ENCODE measurements at regions not wholly inside any gene's neighbourhood (a gene's known extent, or its start where the extent isn't known, plus 50 kb on each side); places are given as distances from the start of the nearest gene placed in this dataset.
"Not testable (repeated sequence)": the region's sequence is repeated elsewhere in the genome, so short reads cannot be mapped to it uniquely, and the experiment has no call there.

GRCh38 chr3:67154429-67154828 is 156.3 kb downstream of the KBTBD8 start:
- H3K36me3 ChIP-seq (ENCODE audit: control insufficient read depth, insufficient read depth, low read length), result no peaks in the 10 kb centered on the region
- H3K27me3 ChIP-seq (ENCODE audit: control insufficient read depth, insufficient read depth, low read length), result no peaks in the 10 kb centered on the region
- no peak for TF ChIP-seq CTCF (IDR thresholded peaks at IDR 0.05; ENCODE audit: insufficient read depth, low read length, poor library complexity, severe bottlenecking)
- H3K4me3 ChIP-seq (ENCODE audit: low read depth, low read length), result no peak overlapping the region
- no peak for DNase-seq (ENCODE audit: low read depth)

- no peak for DNase-seq (ENCODE audit: low read depth)
- Histone ChIP-seq H3K36me3 (ENCODE audit: control insufficient read depth, insufficient read depth, low read length) (no peaks in the 10 kb centered on the region), H3K4me3 (ENCODE audit: low read depth, low read length) (no peak overlapping the region), H3K27me3 (ENCODE audit: control insufficient read depth, insufficient read depth, low read length) (no peaks in the 10 kb centered on the region)
- TF ChIP-seq CTCF (IDR thresholded peaks at IDR 0.05; ENCODE audit: insufficient read depth, low read length, poor library complexity, severe bottlenecking), result no peak
Observed at GRCh38 chr3:67167481-67167880, 169.4 kb downstream of the KBTBD8 start.

GRCh38 chr3:67171841-67172240 is 173.7 kb downstream of the KBTBD8 start:
- TF ChIP-seq CTCF (IDR thresholded peaks at IDR 0.05; ENCODE audit: insufficient read depth, low read length, poor library complexity, severe bottlenecking), result no peak
- no peak for DNase-seq (ENCODE audit: low read depth)
- Histone ChIP-seq H3K36me3 (ENCODE audit: control insufficient read depth, insufficient read depth, low read length) (no peaks in the 10 kb centered on the region), H3K27me3 (ENCODE audit: control insufficient read depth, insufficient read depth, low read length) (no peaks in the 10 kb centered on the region), H3K4me3 (ENCODE audit: low read depth, low read length) (no peak overlapping the region)

GRCh38 chr3:67173130-67173529 is 175.0 kb downstream of the KBTBD8 start:
- H3K27me3 ChIP-seq (ENCODE audit: control insufficient read depth, insufficient read depth, low read length); DNase-seq (ENCODE audit: low read depth); H3K36me3 ChIP-seq (ENCODE audit: control insufficient read depth, insufficient read depth, low read length); H3K4me3 ChIP-seq (ENCODE audit: low read depth, low read length): not testable (repeated sequence)

GRCh38 chr3:67176396-67176795 is 178.3 kb downstream of the KBTBD8 start:
- no peak for DNase-seq (ENCODE audit: low read depth)
- no peaks in the 10 kb centered on the region for H3K27me3 ChIP-seq (ENCODE audit: control insufficient read depth, insufficient read depth, low read length)
- no peak overlapping the region for H3K4me3 ChIP-seq (ENCODE audit: low read depth, low read length)
- no peak for TF ChIP-seq CTCF (IDR thresholded peaks at IDR 0.05; ENCODE audit: insufficient read depth, low read length, poor library complexity, severe bottlenecking)
- no peaks in the 10 kb centered on the region for H3K36me3 ChIP-seq (ENCODE audit: control insufficient read depth, insufficient read depth, low read length)

- H3K27me3 ChIP-seq (ENCODE audit: control insufficient read depth, insufficient read depth, low read length), result no peaks in the 10 kb centered on the region
- TF ChIP-seq CTCF (IDR thresholded peaks at IDR 0.05; ENCODE audit: insufficient read depth, low read length, poor library complexity, severe bottlenecking), result no peak
- no peak for DNase-seq (ENCODE audit: low read depth)
- no peaks in the 10 kb centered on the region for H3K36me3 ChIP-seq (ENCODE audit: control insufficient read depth, insufficient read depth, low read length)
- H3K4me3 ChIP-seq (ENCODE audit: low read depth, low read length), result no peak overlapping the region
Observed at GRCh38 chr3:67192466-67192865, 194.4 kb downstream of the KBTBD8 start.
